ENCODE measurements at regions not wholly inside any gene's neighbourhood (a gene's known extent, or its start where the extent isn't known, plus 50 kb on each side); places are given as distances from the start of the nearest gene placed in this dataset.

GRCh38 chr2:83578405-83578804, 880.7 kb downstream of the SUCLG1 start:
- no peaks in the 10 kb centered on the region for H4K20me1 ChIP-seq (ENCODE audit: low read depth, low read length)
- no peaks in the 10 kb centered on the region for H3K9me3 ChIP-seq (ENCODE audit: insufficient read depth, low read length)
- H3K4me3 ChIP-seq (ENCODE audit: insufficient read depth, low read length, poor library complexity, severe bottlenecking), result no peak overlapping the region
- no peak overlapping the region for H3K4me2 ChIP-seq (ENCODE audit: low read depth, low read length, poor library complexity, severe bottlenecking)
- H3K36me3 ChIP-seq (ENCODE audit: low read length), result no peaks in the 10 kb centered on the region
- H3K27ac ChIP-seq (ENCODE audit: low read depth, low read length), result no peak overlapping the region
- no peaks in the 10 kb centered on the region for H3K27me3 ChIP-seq (ENCODE audit: low read length)
- H3K79me2 ChIP-seq (ENCODE audit: insufficient read depth, low read length), result no peaks in the 10 kb centered on the region
- no peaks in the 10 kb centered on the region for H3K9me2 ChIP-seq (replicated peaks; ENCODE audit: insufficient read depth, low read length)
- H2AFZ ChIP-seq (ENCODE audit: low read depth, low read length, severe bottlenecking), result no peak overlapping the region
- TF ChIP-seq CTCF (IDR thresholded peaks at IDR 0.05; ENCODE audit: insufficient read depth, low read length, poor library complexity, severe bottlenecking) (no peak), EZH2phosphoT487 (conservative IDR thresholded peaks at IDR 0.05; ENCODE audit: low read length) (no peak)
- H3F3A ChIP-seq (ENCODE audit: insufficient read depth), result no peaks in the 10 kb centered on the region
- no peak overlapping the region for H3K9ac ChIP-seq (ENCODE audit: low read length)

- TF ChIP-seq EZH2phosphoT487 (conservative IDR thresholded peaks at IDR 0.05; ENCODE audit: low read length) (no peak), CTCF (IDR thresholded peaks at IDR 0.05; ENCODE audit: insufficient read depth, low read length, poor library complexity, severe bottlenecking) (no peak)
- H2AFZ ChIP-seq (ENCODE audit: low read depth, low read length, severe bottlenecking), result no peak overlapping the region
These were observed 884.5 kb downstream of the SUCLG1 start for GRCh38 chr2:83574614-83575013.

GRCh38 chr2:83573060-83573459, 886.0 kb downstream of the SUCLG1 start:
- Histone ChIP-seq H2AFZ (ENCODE audit: low read depth, low read length, severe bottlenecking) (no peak overlapping the region), H3K27ac (ENCODE audit: low read depth, low read length) (no peak overlapping the region)

More at GRCh38 chr2:83574614-83575013, 884.5 kb downstream of the SUCLG1 start:
- no peak overlapping the region for H3K4me3 ChIP-seq (ENCODE audit: insufficient read depth, low read length, poor library complexity, severe bottlenecking)
- no peaks in the 10 kb centered on the region for H4K20me1 ChIP-seq (ENCODE audit: low read depth, low read length)
- no peaks in the 10 kb centered on the region for H3K27me3 ChIP-seq (ENCODE audit: low read length)
- no peaks in the 10 kb centered on the region for H3K79me2 ChIP-seq (ENCODE audit: insufficient read depth, low read length)
- H3K9me2 ChIP-seq (replicated peaks; ENCODE audit: insufficient read depth, low read length), result no peaks in the 10 kb centered on the region
- H3K36me3 ChIP-seq (ENCODE audit: low read length), result no peaks in the 10 kb centered on the region
- no peak overlapping the region for H3K9ac ChIP-seq (ENCODE audit: low read length)
- no peak overlapping the region for H3K4me2 ChIP-seq (ENCODE audit: low read depth, low read length, poor library complexity, severe bottlenecking)
- no peaks in the 10 kb centered on the region for H3F3A ChIP-seq (ENCODE audit: insufficient read depth)
- no peaks in the 10 kb centered on the region for H3K9me3 ChIP-seq (ENCODE audit: insufficient read depth, low read length)
- H3K27ac ChIP-seq (ENCODE audit: low read depth, low read length), result no peak overlapping the region

More at GRCh38 chr2:83573060-83573459, 886.0 kb downstream of the SUCLG1 start:
- no peak for TF ChIP-seq EZH2phosphoT487 (conservative IDR thresholded peaks at IDR 0.05; ENCODE audit: low read length)
- TF ChIP-seq CTCF (IDR thresholded peaks at IDR 0.05; ENCODE audit: insufficient read depth, low read length, poor library complexity, severe bottlenecking), result no peak
- no peaks in the 10 kb centered on the region for H3K27me3 ChIP-seq (ENCODE audit: low read length)
- H3K36me3 ChIP-seq (ENCODE audit: low read length), result no peaks in the 10 kb centered on the region
- no peak overlapping the region for H3K9ac ChIP-seq (ENCODE audit: low read length)
- no peaks in the 10 kb centered on the region for H4K20me1 ChIP-seq (ENCODE audit: low read depth, low read length)
- no peaks in the 10 kb centered on the region for H3F3A ChIP-seq (ENCODE audit: insufficient read depth)
- no peaks in the 10 kb centered on the region for H3K9me3 ChIP-seq (ENCODE audit: insufficient read depth, low read length)
- H3K4me3 ChIP-seq (ENCODE audit: insufficient read depth, low read length, poor library complexity, severe bottlenecking), result no peak overlapping the region
- no peaks in the 10 kb centered on the region for H3K79me2 ChIP-seq (ENCODE audit: insufficient read depth, low read length)
- H3K9me2 ChIP-seq (replicated peaks; ENCODE audit: insufficient read depth, low read length), result no peaks in the 10 kb centered on the region
- H3K4me2 ChIP-seq (ENCODE audit: low read depth, low read length, poor library complexity, severe bottlenecking), result no peak overlapping the region

Data from SU-DHL-6 (cell line).